Mesendoderm (in vitro differentiated cells): ENCODE measurements at regions not wholly inside any gene's neighbourhood (a gene's known extent, or its start where the extent isn't known, plus 50 kb on each side); places are given as distances from the start of the nearest gene placed in this dataset.

Experiments used
- DNase-seq: peaks from one replicate; pipeline ENCODE4 v3.0.0; 2013
- H2AK5ac ChIP-seq: 2 replicates; pipeline ENCODE4 v1.6.1; 2013; ENCODE audit warnings: low read length, inconsistent platforms
- H2BK120ac ChIP-seq: 2 replicates; pipeline ENCODE4 v1.6.1; 2013; ENCODE audit warnings: low read depth, mild to moderate bottlenecking, low read length, moderate library complexity, mixed read lengths
- H2BK15ac ChIP-seq: replicated peaks from 2 replicates; pipeline ENCODE4 v1.6.1; 2013; ENCODE audit warnings: low read depth, mild to moderate bottlenecking, moderate library complexity
- H2BK5ac ChIP-seq: 2 replicates; pipeline ENCODE4 v1.6.1; 2013; ENCODE audit warnings: low read length, inconsistent platforms
- H3K18ac ChIP-seq: 2 replicates; pipeline ENCODE4 v1.6.1; 2013; ENCODE audit warnings: mild to moderate bottlenecking, low read length, mixed read lengths
- H3K23ac ChIP-seq: one replicate; pipeline ENCODE4 v1.6.1; 2013; ENCODE audit warnings: low read length
- H3K27ac ChIP-seq: 2 replicates; pipeline ENCODE4 v1.5.1; 2013; ENCODE audit warnings: low read depth, mild to moderate bottlenecking, inconsistent platforms, low read length, moderate library complexity
- H3K27me3 ChIP-seq: 2 replicates; pipeline ENCODE4 v1.6.1; 2013; ENCODE audit warnings: low read length, control low read depth, mild to moderate bottlenecking, inconsistent platforms; ENCODE audit not compliant: insufficient read depth, poor library complexity
- H3K36me3 ChIP-seq: 2 replicates; pipeline ENCODE4 v1.6.1; 2013; ENCODE audit warnings: low read length, inconsistent platforms; ENCODE audit not compliant: control insufficient read depth, insufficient read depth
- H3K4ac ChIP-seq: one replicate; pipeline ENCODE4 v1.6.1; 2013; ENCODE audit warnings: low read depth, mild to moderate bottlenecking, low read length, moderate library complexity
- H3K4me1 ChIP-seq: 2 replicates; pipeline ENCODE4 v1.6.1; 2013; ENCODE audit warnings: low read depth, low read length, inconsistent platforms; ENCODE audit not compliant: control insufficient read depth
- H3K4me2 ChIP-seq: 2 replicates; pipeline ENCODE4 v1.6.1; 2013; ENCODE audit warnings: low read length
- H3K4me3 ChIP-seq: 2 replicates; pipeline ENCODE4 v1.5.1; 2013; ENCODE audit warnings: mild to moderate bottlenecking, low read length
- H3K56ac ChIP-seq: one replicate; pipeline ENCODE4 v1.6.1; 2013; ENCODE audit warnings: low read length
- H3K79me1 ChIP-seq: 2 replicates; pipeline ENCODE4 v1.6.1; 2013; ENCODE audit warnings: low read length, inconsistent platforms
- H3K79me2 ChIP-seq: 2 replicates; pipeline ENCODE4 v1.6.1; 2013; ENCODE audit warnings: mild to moderate bottlenecking, low read length; ENCODE audit not compliant: control insufficient read depth, insufficient read depth
- H3K9ac ChIP-seq: 2 replicates; pipeline ENCODE4 v1.6.1; 2013; ENCODE audit warnings: low read length, inconsistent platforms
- H4K5ac ChIP-seq: one replicate; pipeline ENCODE4 v1.6.1; 2013; ENCODE audit warnings: low read length
- H4K8ac ChIP-seq: one replicate; pipeline ENCODE4 v1.6.1; 2013; ENCODE audit warnings: low read depth, mild to moderate bottlenecking, control low read depth, low read length, moderate library complexity
- WGBS: extraction: QIAGEN DNeasy Blood & Tissue Kit; methylation state at CpG from one replicate; pipeline ENCODE4 v1.1.7; 2013; ENCODE audit warnings: low lambda C conversion rate, missing lambda C conversion rate; ENCODE audit not compliant: insufficient coverage; ENCODE audit errors: extremely low coverage; 5-methylcytosine and 5-hydroxymethylcytosine counted together

- Histone ChIP-seq H3K27ac (no peak overlapping the region), H3K18ac (no peak overlapping the region), H3K79me2 (no peaks in the 10 kb centered on the region), H4K5ac (no peak overlapping the region), H3K9ac (no peak overlapping the region), H3K56ac (no peak overlapping the region), H2BK120ac (no peak overlapping the region), H3K23ac (no peak overlapping the region), H3K27me3 (no peaks in the 10 kb centered on the region), H3K36me3 (no peaks in the 10 kb centered on the region), H2AK5ac (no peak overlapping the region), H3K4ac (no peak overlapping the region), H2BK15ac (no peak overlapping the region), H3K79me1 (no peaks in the 10 kb centered on the region), H2BK5ac (no peak overlapping the region), H3K4me2 (no peak overlapping the region), H3K4me1 (no peaks in the 10 kb centered on the region), H4K8ac (no peak overlapping the region), H3K4me3 (no peak overlapping the region)
- no peak for DNase-seq
- WGBS = no CpG with 5 or more reads among the region's 3 CpGs
Observed at GRCh38 chr7:41633690-41634089, 69.2 kb downstream of the INHBA start.

GRCh38 chr7:41630741-41631140, 72.1 kb downstream of the INHBA start:
- Histone ChIP-seq H3K23ac (no peak overlapping the region), H3K4me1 (no peaks in the 10 kb centered on the region), H3K4ac (no peak overlapping the region), H3K56ac (no peak overlapping the region), H3K36me3 (no peaks in the 10 kb centered on the region), H3K79me2 (no peaks in the 10 kb centered on the region), H2BK5ac (no peak overlapping the region), H2AK5ac (no peak overlapping the region), H3K79me1 (no peaks in the 10 kb centered on the region), H4K5ac (no peak overlapping the region), H4K8ac (no peak overlapping the region), H2BK15ac (no peak overlapping the region), H3K27me3 (no peaks in the 10 kb centered on the region), H3K4me3 (no peak overlapping the region), H3K18ac (no peak overlapping the region), H2BK120ac (no peak overlapping the region), H3K9ac (no peak overlapping the region), H3K27ac (no peak overlapping the region), H3K4me2 (no peak overlapping the region)
- DNase-seq = no peak
- no CpG with 5 or more reads among the region's 4 CpGs for WGBS

- Histone ChIP-seq H3K18ac (no peak overlapping the region), H2AK5ac (no peak overlapping the region)
- no CpG with 5 or more reads among the region's 1 CpG for WGBS
Observed at GRCh38 chr7:41629711-41630111, 73.2 kb downstream of the INHBA start.

GRCh38 chr7:41628901-41629300, 74.0 kb downstream of the INHBA start:
- no peak overlapping the region for H3K56ac ChIP-seq
- H3K27me3 ChIP-seq = no peaks in the 10 kb centered on the region
- no peak overlapping the region for H3K9ac ChIP-seq
- H4K5ac ChIP-seq = no peak overlapping the region
- no peak overlapping the region for H2BK120ac ChIP-seq
- no peaks in the 10 kb centered on the region for H3K79me2 ChIP-seq
- H3K36me3 ChIP-seq = no peaks in the 10 kb centered on the region
- no peaks in the 10 kb centered on the region for H3K4me1 ChIP-seq
- no peak overlapping the region for H3K27ac ChIP-seq
- H3K18ac ChIP-seq = no peak overlapping the region
- H3K4ac ChIP-seq = no peak overlapping the region
- no peaks in the 10 kb centered on the region for H3K79me1 ChIP-seq
- no peak overlapping the region for H2BK5ac ChIP-seq
- no peak overlapping the region for H2BK15ac ChIP-seq
- H3K4me2 ChIP-seq = no peak overlapping the region
- H2AK5ac ChIP-seq = no peak overlapping the region
- no CpG with 5 or more reads among the region's 3 CpGs for WGBS
- no peak overlapping the region for H3K23ac ChIP-seq
- peak; percentile 22 for DNase-seq
- no peak overlapping the region for H4K8ac ChIP-seq
- H3K4me3 ChIP-seq = no peak overlapping the region

More at GRCh38 chr7:41629711-41630111, 73.2 kb downstream of the INHBA start:
- Histone ChIP-seq H3K4me2 (no peak overlapping the region), H3K4me3 (no peak overlapping the region), H3K23ac (no peak overlapping the region), H2BK120ac (no peak overlapping the region), H3K56ac (no peak overlapping the region), H3K27ac (no peak overlapping the region), H2BK5ac (no peak overlapping the region), H3K4ac (no peak overlapping the region), H3K79me2 (no peaks in the 10 kb centered on the region), H4K5ac (no peak overlapping the region), H3K4me1 (no peaks in the 10 kb centered on the region), H4K8ac (no peak overlapping the region), H3K36me3 (no peaks in the 10 kb centered on the region), H3K79me1 (no peaks in the 10 kb centered on the region), H3K9ac (no peak overlapping the region), H3K27me3 (no peaks in the 10 kb centered on the region), H2BK15ac (no peak overlapping the region)
- DNase-seq = no peak

GRCh38 chr7:41627645-41628298, 75.1 kb downstream of the INHBA start:
- H3K36me3 ChIP-seq = no peaks in the 10 kb centered on the region
- H3K23ac ChIP-seq = no peak overlapping the region
- no peaks in the 10 kb centered on the region for H3K79me1 ChIP-seq
- H3K4me2 ChIP-seq = no peak overlapping the region
- peak; percentile 8 for DNase-seq
- H3K27me3 ChIP-seq = no peaks in the 10 kb centered on the region
- H3K4ac ChIP-seq = no peak overlapping the region
- H3K27ac ChIP-seq = no peak overlapping the region
- no peak overlapping the region for H2BK5ac ChIP-seq
- H3K4me3 ChIP-seq = no peak overlapping the region
- no peak overlapping the region for H3K9ac ChIP-seq
- H4K8ac ChIP-seq = no peak overlapping the region
- no peaks in the 10 kb centered on the region for H3K4me1 ChIP-seq
- WGBS = no CpG with 5 or more reads among the region's 8 CpGs
- no peak overlapping the region for H3K18ac ChIP-seq
- no peaks in the 10 kb centered on the region for H3K79me2 ChIP-seq
- H2BK15ac ChIP-seq = no peak overlapping the region
- H4K5ac ChIP-seq = no peak overlapping the region
- no peak overlapping the region for H2AK5ac ChIP-seq
- no peak overlapping the region for H3K56ac ChIP-seq
- no peak overlapping the region for H2BK120ac ChIP-seq

- H3K4me1 ChIP-seq = no peaks in the 10 kb centered on the region
- H3K4me3 ChIP-seq = no peak overlapping the region
- no peak overlapping the region for H4K8ac ChIP-seq
- no peak overlapping the region for H3K18ac ChIP-seq
- H4K5ac ChIP-seq = no peak overlapping the region
- H3K27me3 ChIP-seq = no peaks in the 10 kb centered on the region
- no peak overlapping the region for H2AK5ac ChIP-seq
- H2BK120ac ChIP-seq = no peak overlapping the region
- H3K27ac ChIP-seq = no peak overlapping the region
- H2BK5ac ChIP-seq = no peak overlapping the region
- no peak overlapping the region for H2BK15ac ChIP-seq
- H3K23ac ChIP-seq = no peak overlapping the region
- no peak overlapping the region for H3K4ac ChIP-seq
- H3K56ac ChIP-seq = no peak overlapping the region
- H3K9ac ChIP-seq = no peak overlapping the region
- no peaks in the 10 kb centered on the region for H3K79me2 ChIP-seq
- no peak overlapping the region for H3K4me2 ChIP-seq
- DNase-seq = peak; percentile 18
- no peaks in the 10 kb centered on the region for H3K79me1 ChIP-seq
- no peaks in the 10 kb centered on the region for H3K36me3 ChIP-seq
Observed at GRCh38 chr7:41624818-41625217, 78.1 kb downstream of the INHBA start.
